ENCODE measurements at regions not wholly inside any gene's neighbourhood (a gene's known extent, or its start where the extent isn't known, plus 50 kb on each side); places are given as distances from the start of the nearest gene placed in this dataset.

GRCh38 chr3:118213892-118214291, 820.8 kb downstream of the IGSF11 start:
- no peaks in the 10 kb centered on the region for H3K27me3 Mint-ChIP-seq
- Histone ChIP-seq H3K36me3 (ENCODE audit: insufficient read depth, low read length) (no peaks in the 10 kb centered on the region), H3K4me1 (ENCODE audit: insufficient read depth, low read length) (no peaks in the 10 kb centered on the region), H3K9me3 (ENCODE audit: control insufficient read depth in 1 of 2, insufficient read depth in 1 of 2, low read length in 2 of 2) (no peaks in the 10 kb centered on the region), H3K4me3 (ENCODE audit: low read length) (no peak overlapping the region), H3K27ac (ENCODE audit: low read depth in 1 of 2, low read length in 2 of 2) (no peak overlapping the region), H3K27me3 (ENCODE audit: control insufficient read depth in 1 of 2, insufficient read depth in 2 of 2, low read length in 2 of 2) (no peaks in the 10 kb centered on the region)
- ATAC-seq (ENCODE audit: poor library complexity) (no peak), DNase-seq (no peak)
- TF ChIP-seq, protein P1, sequence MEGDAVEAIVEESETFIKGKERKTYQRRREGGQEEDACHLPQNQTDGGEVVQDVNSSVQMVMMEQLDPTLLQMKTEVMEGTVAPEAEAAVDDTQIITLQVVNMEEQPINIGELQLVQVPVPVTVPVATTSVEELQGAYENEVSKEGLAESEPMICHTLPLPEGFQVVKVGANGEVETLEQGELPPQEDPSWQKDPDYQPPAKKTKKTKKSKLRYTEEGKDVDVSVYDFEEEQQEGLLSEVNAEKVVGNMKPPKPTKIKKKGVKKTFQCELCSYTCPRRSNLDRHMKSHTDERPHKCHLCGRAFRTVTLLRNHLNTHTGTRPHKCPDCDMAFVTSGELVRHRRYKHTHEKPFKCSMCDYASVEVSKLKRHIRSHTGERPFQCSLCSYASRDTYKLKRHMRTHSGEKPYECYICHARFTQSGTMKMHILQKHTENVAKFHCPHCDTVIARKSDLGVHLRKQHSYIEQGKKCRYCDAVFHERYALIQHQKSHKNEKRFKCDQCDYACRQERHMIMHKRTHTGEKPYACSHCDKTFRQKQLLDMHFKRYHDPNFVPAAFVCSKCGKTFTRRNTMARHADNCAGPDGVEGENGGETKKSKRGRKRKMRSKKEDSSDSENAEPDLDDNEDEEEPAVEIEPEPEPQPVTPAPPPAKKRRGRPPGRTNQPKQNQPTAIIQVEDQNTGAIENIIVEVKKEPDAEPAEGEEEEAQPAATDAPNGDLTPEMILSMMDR (IDR thresholded peaks at IDR 0.05), result no peak
- H3K36me3 Mint-ChIP-seq (ENCODE audit: low read depth), result no peaks in the 10 kb centered on the region
- ChIA-PET POLR2A (no interaction called here), CTCF (no interaction called here)
- no peak overlapping the region for H3K27ac Mint-ChIP-seq
- no peaks in the 10 kb centered on the region for H3K4me1 Mint-ChIP-seq (ENCODE audit: low read depth)
- peaks cover 13% of the 10 kb centered on the region for H3K9me3 Mint-ChIP-seq
- no peak overlapping the region for H3K4me3 Mint-ChIP-seq
- intact Hi-C loops (cut with DNase I, micrococcal nuclease), result no loop called here

GRCh38 chr3:118226206-118226605, 808.4 kb downstream of the IGSF11 start:
- H3K4me3 ChIP-seq (ENCODE audit: low read length), result no peak overlapping the region
- H3K27ac ChIP-seq (ENCODE audit: low read depth in 1 of 2, low read length in 2 of 2), result no peak overlapping the region
- no peak for DNase-seq
- H3K36me3 Mint-ChIP-seq (ENCODE audit: low read depth), result no peaks in the 10 kb centered on the region
- ChIA-PET CTCF (no interaction called here), POLR2A (no interaction called here)
- H3K27ac Mint-ChIP-seq, result no peak overlapping the region
- no peaks in the 10 kb centered on the region for H3K27me3 Mint-ChIP-seq
- TF ChIP-seq, protein P1 (IDR thresholded peaks at IDR 0.05), result no peak
- intact Hi-C loops (cut with DNase I, micrococcal nuclease), result no loop called here
- H3K36me3 ChIP-seq (ENCODE audit: insufficient read depth, low read length), result no peaks in the 10 kb centered on the region
- H3K4me1 Mint-ChIP-seq (ENCODE audit: low read depth), result no peaks in the 10 kb centered on the region
- H3K9me3 Mint-ChIP-seq, result peaks cover 15% of the 10 kb centered on the region
- H3K9me3 ChIP-seq (ENCODE audit: control insufficient read depth in 1 of 2, insufficient read depth in 1 of 2, low read length in 2 of 2), result no peaks in the 10 kb centered on the region
- no peaks in the 10 kb centered on the region for H3K4me1 ChIP-seq (ENCODE audit: insufficient read depth, low read length)
- H3K27me3 ChIP-seq (ENCODE audit: control insufficient read depth in 1 of 2, insufficient read depth in 2 of 2, low read length in 2 of 2), result no peaks in the 10 kb centered on the region
- ATAC-seq (ENCODE audit: poor library complexity), result no peak
- no peak overlapping the region for H3K4me3 Mint-ChIP-seq

DNA sequence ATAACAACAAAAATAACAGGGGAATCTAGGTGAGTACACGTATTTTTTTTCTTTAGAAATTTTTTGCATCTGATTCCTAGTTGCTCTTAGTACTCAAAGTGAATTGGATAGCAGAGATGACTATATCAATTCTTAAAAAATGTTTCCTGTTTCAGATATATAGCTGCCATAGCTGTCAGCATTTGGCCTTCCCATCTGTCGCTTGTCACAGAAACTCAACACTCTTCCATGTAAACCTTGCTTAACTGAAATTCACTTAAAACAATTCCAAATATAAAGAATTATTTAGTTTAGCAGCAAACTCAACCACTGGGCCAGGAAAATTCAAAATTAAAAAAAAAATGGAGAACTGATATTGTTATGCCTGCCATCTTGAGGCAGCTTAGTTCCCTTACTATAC, 807.5 kb downstream of the IGSF11 start:
- CTCF ChIA-PET, result no interaction called here
- no peak for DNase-seq
- intact Hi-C loops (cut with DNase I, micrococcal nuclease), result no loop called here
- no peaks in the 10 kb centered on the region for H3K27me3 Mint-ChIP-seq
- Histone ChIP-seq H3K9me3 (ENCODE audit: control insufficient read depth in 1 of 2, insufficient read depth in 1 of 2, low read length in 2 of 2) (no peaks in the 10 kb centered on the region), H3K4me1 (ENCODE audit: insufficient read depth, low read length) (no peaks in the 10 kb centered on the region), H3K27ac (ENCODE audit: low read depth in 1 of 2, low read length in 2 of 2) (no peak overlapping the region), H3K36me3 (ENCODE audit: insufficient read depth, low read length) (no peaks in the 10 kb centered on the region), H3K27me3 (ENCODE audit: control insufficient read depth in 1 of 2, insufficient read depth in 2 of 2, low read length in 2 of 2) (no peaks in the 10 kb centered on the region), H3K4me3 (ENCODE audit: low read length) (no peak overlapping the region)
- no peak overlapping the region for H3K27ac Mint-ChIP-seq
- H3K4me1 Mint-ChIP-seq (ENCODE audit: low read depth), result no peaks in the 10 kb centered on the region
- peaks cover 8% of the 10 kb centered on the region for H3K9me3 Mint-ChIP-seq
- no peak overlapping the region for H3K4me3 Mint-ChIP-seq
- POLR2A ChIA-PET, result no interaction called here
- H3K36me3 Mint-ChIP-seq (ENCODE audit: low read depth), result no peaks in the 10 kb centered on the region
- ATAC-seq (ENCODE audit: poor library complexity), result no peak
- TF ChIP-seq, protein P1 (IDR thresholded peaks at IDR 0.05), result no peak

Data from CD4-positive, alpha-beta T cell (primary cell).